IMR-90 (cell line): ENCODE measurements at regions not wholly inside any gene's neighbourhood (a gene's known extent, or its start where the extent isn't known, plus 50 kb on each side); places are given as distances from the start of the nearest gene placed in this dataset.

Experiments used
- ELK1 ChIP-seq: fragments of 150-350 bp; IDR thresholded peaks from 2 replicates; pipeline ENCODE4 v1.6.1; 2016; ENCODE audit warnings: low read depth, mild to moderate bottlenecking, low read length, moderate library complexity, borderline replicate concordance
- POLR2A ChIP-seq: IDR thresholded peaks from 2 replicates; pipeline ENCODE4 v1.6.1; 2012; ENCODE audit warnings: mild to moderate bottlenecking, low read depth, low read length
- TF ChIP-seq, protein P1 (sequence below): conservative IDR thresholded peaks from 2 replicates; pipeline ENCODE4 v1.5.1; 2012; ENCODE audit warnings: mild to moderate bottlenecking, low read depth, low read length, improper control_type of control experiment

DNA sequence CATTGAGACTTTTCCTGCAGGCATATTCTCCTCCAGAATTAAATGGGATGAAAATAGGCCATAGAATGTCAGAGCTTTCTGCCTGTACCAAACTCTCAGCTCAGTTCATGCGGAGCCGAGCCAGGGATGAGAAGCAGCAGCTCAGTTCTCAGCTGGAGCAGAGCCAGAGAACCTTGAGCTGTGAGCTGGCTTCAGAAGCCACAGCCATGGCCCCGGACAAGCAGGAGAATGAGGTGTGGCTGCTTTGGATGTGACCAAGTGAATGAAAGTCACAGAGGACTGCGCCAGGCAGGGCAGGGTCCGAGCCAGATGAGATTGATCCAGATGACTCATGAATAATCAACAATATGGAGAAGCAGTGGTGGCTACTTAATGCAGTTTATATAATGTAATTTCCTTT, 633.8 kb downstream of the NCAM2 start:
- TF ChIP-seq, protein P1, sequence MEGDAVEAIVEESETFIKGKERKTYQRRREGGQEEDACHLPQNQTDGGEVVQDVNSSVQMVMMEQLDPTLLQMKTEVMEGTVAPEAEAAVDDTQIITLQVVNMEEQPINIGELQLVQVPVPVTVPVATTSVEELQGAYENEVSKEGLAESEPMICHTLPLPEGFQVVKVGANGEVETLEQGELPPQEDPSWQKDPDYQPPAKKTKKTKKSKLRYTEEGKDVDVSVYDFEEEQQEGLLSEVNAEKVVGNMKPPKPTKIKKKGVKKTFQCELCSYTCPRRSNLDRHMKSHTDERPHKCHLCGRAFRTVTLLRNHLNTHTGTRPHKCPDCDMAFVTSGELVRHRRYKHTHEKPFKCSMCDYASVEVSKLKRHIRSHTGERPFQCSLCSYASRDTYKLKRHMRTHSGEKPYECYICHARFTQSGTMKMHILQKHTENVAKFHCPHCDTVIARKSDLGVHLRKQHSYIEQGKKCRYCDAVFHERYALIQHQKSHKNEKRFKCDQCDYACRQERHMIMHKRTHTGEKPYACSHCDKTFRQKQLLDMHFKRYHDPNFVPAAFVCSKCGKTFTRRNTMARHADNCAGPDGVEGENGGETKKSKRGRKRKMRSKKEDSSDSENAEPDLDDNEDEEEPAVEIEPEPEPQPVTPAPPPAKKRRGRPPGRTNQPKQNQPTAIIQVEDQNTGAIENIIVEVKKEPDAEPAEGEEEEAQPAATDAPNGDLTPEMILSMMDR = no peak
- TF ChIP-seq ELK1 (no peak), POLR2A (no peak)
